DMS79 treated with DMSO at 0.1 percent for 48 hours (cell line): ENCODE measurements at regions not wholly inside any gene's neighbourhood (a gene's known extent, or its start where the extent isn't known, plus 50 kb on each side); places are given as distances from the start of the nearest gene placed in this dataset.

Source experiments
- DNase-seq: peaks from one replicate; lab custom pipeline; 2025; lab: John Stamatoyannopoulos, UW

GRCh38 chr13:34002924-34003323 lies 185.0 kb downstream of the RFC3 start:
- DNase-seq: no peak

- no peak for DNase-seq
Measured at GRCh38 chr13:34003656-34004055, 185.7 kb downstream of the RFC3 start.

GRCh38 chr13:34004676-34005075 lies 186.7 kb downstream of the RFC3 start:
- no peak for DNase-seq

GRCh38 chr13:34006011-34006410 lies 188.1 kb downstream of the RFC3 start:
- DNase-seq: no peak

GRCh38 chr13:34011552-34012085 lies 193.7 kb downstream of the RFC3 start:
- no peak for DNase-seq

GRCh38 chr13:34012382-34012781 lies 194.4 kb downstream of the RFC3 start:
- DNase-seq: no peak

- no peak for DNase-seq
Measured at GRCh38 chr13:34013061-34013460, 195.1 kb downstream of the RFC3 start.

GRCh38 chr13:34017231-34017630 lies 199.3 kb downstream of the RFC3 start:
- DNase-seq: no peak

- no peak for DNase-seq
Measured at GRCh38 chr13:34019870-34020269, 201.9 kb downstream of the RFC3 start.

GRCh38 chr13:34020388-34020787 lies 202.4 kb downstream of the RFC3 start:
- DNase-seq: no peak

GRCh38 chr13:34021619-34022018 lies 203.7 kb downstream of the RFC3 start:
- no peak for DNase-seq

GRCh38 chr13:34025746-34026145 lies 207.8 kb downstream of the RFC3 start:
- no peak for DNase-seq

GRCh38 chr13:34026308-34026707 lies 208.4 kb downstream of the RFC3 start:
- no peak for DNase-seq

GRCh38 chr13:34028496-34029442 lies 210.8 kb downstream of the RFC3 start:
- no peak for DNase-seq

- no peak for DNase-seq
Measured at GRCh38 chr13:34030782-34031181, 212.8 kb downstream of the RFC3 start.

GRCh38 chr13:34031610-34032009 lies 213.7 kb downstream of the RFC3 start:
- DNase-seq: no peak

GRCh38 chr13:34034411-34034810 lies 216.5 kb downstream of the RFC3 start:
- no peak for DNase-seq

GRCh38 chr13:34035178-34035577 lies 217.2 kb downstream of the RFC3 start:
- no peak for DNase-seq

- DNase-seq: no peak
Measured at GRCh38 chr13:34035676-34036325, 217.9 kb downstream of the RFC3 start.

GRCh38 chr13:34037636-34038540 lies 219.9 kb downstream of the RFC3 start:
- DNase-seq: no peak

GRCh38 chr13:34038541-34039068 lies 220.7 kb downstream of the RFC3 start:
- no peak for DNase-seq

- DNase-seq: no peak
Measured at GRCh38 chr13:34039678-34040077, 221.7 kb downstream of the RFC3 start.
